Stimulated activated CD4-positive, alpha-beta T cell treated with anti-CD3 and anti-CD28 coated beads, Interleukin-1b, Interleukin-23, amount 100 ng/mL, for 1 hour (primary cell): ENCODE measurements at regions not wholly inside any gene's neighbourhood (a gene's known extent, or its start where the extent isn't known, plus 50 kb on each side); places are given as distances from the start of the nearest gene placed in this dataset.

Experiments used
- DNase-seq, 2 donors: peaks; one replicate each; pipeline ENCODE4 v3.0.0-alpha.2; 2020; ENCODE audit warnings: low read depth in 2 of 2

GRCh38 chr9:108108280-108108851 is 618.8 kb upstream of the KLF4 start:
- no peak for DNase-seq

- no peak for DNase-seq
These were observed 616.3 kb upstream of the KLF4 start for GRCh38 chr9:108105885-108106284.

- no peak for DNase-seq
These were observed 615.4 kb upstream of the KLF4 start for GRCh38 chr9:108104991-108105390.

- DNase-seq: no peak
These were observed 613.6 kb upstream of the KLF4 start for GRCh38 chr9:108103046-108103693.

- no peak for DNase-seq
These were observed 611.8 kb upstream of the KLF4 start for GRCh38 chr9:108101410-108101809.

GRCh38 chr9:108100571-108100970 is 611.0 kb upstream of the KLF4 start:
- DNase-seq: no peak

GRCh38 chr9:108099854-108100253 is 610.3 kb upstream of the KLF4 start:
- DNase-seq: no peak

GRCh38 chr9:108095496-108095895 is 605.9 kb upstream of the KLF4 start:
- DNase-seq: no peak

GRCh38 chr9:108094676-108094993 is 605.1 kb upstream of the KLF4 start:
- no peak for DNase-seq

- no peak for DNase-seq
These were observed 604.5 kb upstream of the KLF4 start for GRCh38 chr9:108093773-108094675.

GRCh38 chr9:108088916-108089315 is 599.3 kb upstream of the KLF4 start:
- DNase-seq: no peak

GRCh38 chr9:108087781-108088180 is 598.2 kb upstream of the KLF4 start:
- no peak for DNase-seq

- no peak for DNase-seq
These were observed 597.1 kb upstream of the KLF4 start for GRCh38 chr9:108086624-108087023.

- no peak for DNase-seq
These were observed 595.7 kb upstream of the KLF4 start for GRCh38 chr9:108085294-108085693.

GRCh38 chr9:108083796-108084352 is 594.3 kb upstream of the KLF4 start:
- no peak for DNase-seq

GRCh38 chr9:108083160-108083750 is 593.7 kb upstream of the KLF4 start:
- no peak for DNase-seq

GRCh38 chr9:108081112-108081511 is 591.5 kb upstream of the KLF4 start:
- DNase-seq: no peak

GRCh38 chr9:108080285-108080684 is 590.7 kb upstream of the KLF4 start:
- no peak for DNase-seq

GRCh38 chr9:108078811-108079210 is 589.2 kb upstream of the KLF4 start:
- DNase-seq: no peak

GRCh38 chr9:108078375-108078774 is 588.8 kb upstream of the KLF4 start:
- no peak for DNase-seq

GRCh38 chr9:108077556-108077955 is 588.0 kb upstream of the KLF4 start:
- no peak for DNase-seq

- DNase-seq: no peak
These were observed 585.3 kb upstream of the KLF4 start for GRCh38 chr9:108074900-108075299.
